ENCODE measurements at regions not wholly inside any gene's neighbourhood (a gene's known extent, or its start where the extent isn't known, plus 50 kb on each side); places are given as distances from the start of the nearest gene placed in this dataset.

DNA sequence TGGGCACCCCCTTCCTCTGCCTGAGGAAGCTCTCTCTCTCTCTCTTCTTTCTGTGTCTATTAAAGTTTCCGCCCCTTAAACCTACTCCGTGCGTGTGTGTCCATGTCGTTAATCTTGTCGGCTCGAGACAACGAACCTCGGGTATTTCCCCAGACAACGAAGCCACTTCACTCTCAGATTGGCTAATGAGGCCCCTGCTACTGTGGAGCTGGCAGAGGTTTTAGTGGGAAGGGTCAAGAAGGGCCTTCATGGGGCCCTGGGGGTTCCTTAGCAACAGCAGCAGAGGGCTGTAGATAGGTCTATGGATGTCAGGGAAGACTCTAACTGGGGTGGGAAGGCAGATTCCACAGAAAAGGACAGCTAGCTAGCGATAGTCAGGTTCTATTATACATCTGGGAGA, 239.8 kb upstream of the RAB4A start:
- Mint-ChIP-seq H3K27ac (peak overlapping the region in 4 of 7 donors; percentile 7 to 90 (median 48)), H3K9me3 (no peaks in the 10 kb centered on the region), H3K4me1 (peaks cover 91% of the 10 kb centered on the region), H3K36me3 (no peaks in the 10 kb centered on the region), H3K4me3 (no peak overlapping the region), H3K27me3 (ENCODE audit: low read depth in 3 of 3) (peaks cover 0 to 2% (median 0%) of the 10 kb centered on the region in 3 donors)
- no peaks in the 10 kb centered on the region for H3K9me3 ChIP-seq (replicated peaks in 1 of 2; ENCODE audit: control insufficient read depth in 1 of 2, insufficient read depth in 1 of 2, low read length in 2 of 2)
- 18% methylated on average over 10 of the region's 10 CpGs for WGBS (ENCODE audit: insufficient coverage)
- peak overlapping the region; percentile 46 for H2AFZ ChIP-seq (ENCODE audit: insufficient read depth, low read depth, low read length, poor library complexity, severe bottlenecking)
- no peaks in the 10 kb centered on the region for H3K36me3 ChIP-seq (replicated peaks in 1 of 2; ENCODE audit: control insufficient read depth in 1 of 2, insufficient read depth in 2 of 2, low read length in 2 of 2)
- no peak overlapping the region for H3K4me3 ChIP-seq (replicated peaks in 1 of 3; ENCODE audit: low read depth in 2 of 3, low read length in 3 of 3)
- no peak overlapping the region for H3K27ac ChIP-seq (ENCODE audit: low read depth in 1 of 2, low read length in 2 of 2)
- H3K79me2 ChIP-seq (ENCODE audit: insufficient read depth, low read length) = no peaks in the 10 kb centered on the region
- H4K20me1 ChIP-seq (ENCODE audit: insufficient read depth, low read length) = no peaks in the 10 kb centered on the region
- DNase-seq = peak in 2 of 3 donors; percentile 25 to 55
- TF ChIP-seq, protein P1, sequence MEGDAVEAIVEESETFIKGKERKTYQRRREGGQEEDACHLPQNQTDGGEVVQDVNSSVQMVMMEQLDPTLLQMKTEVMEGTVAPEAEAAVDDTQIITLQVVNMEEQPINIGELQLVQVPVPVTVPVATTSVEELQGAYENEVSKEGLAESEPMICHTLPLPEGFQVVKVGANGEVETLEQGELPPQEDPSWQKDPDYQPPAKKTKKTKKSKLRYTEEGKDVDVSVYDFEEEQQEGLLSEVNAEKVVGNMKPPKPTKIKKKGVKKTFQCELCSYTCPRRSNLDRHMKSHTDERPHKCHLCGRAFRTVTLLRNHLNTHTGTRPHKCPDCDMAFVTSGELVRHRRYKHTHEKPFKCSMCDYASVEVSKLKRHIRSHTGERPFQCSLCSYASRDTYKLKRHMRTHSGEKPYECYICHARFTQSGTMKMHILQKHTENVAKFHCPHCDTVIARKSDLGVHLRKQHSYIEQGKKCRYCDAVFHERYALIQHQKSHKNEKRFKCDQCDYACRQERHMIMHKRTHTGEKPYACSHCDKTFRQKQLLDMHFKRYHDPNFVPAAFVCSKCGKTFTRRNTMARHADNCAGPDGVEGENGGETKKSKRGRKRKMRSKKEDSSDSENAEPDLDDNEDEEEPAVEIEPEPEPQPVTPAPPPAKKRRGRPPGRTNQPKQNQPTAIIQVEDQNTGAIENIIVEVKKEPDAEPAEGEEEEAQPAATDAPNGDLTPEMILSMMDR (IDR thresholded peaks at IDR 0.05) = no peak
- H3K27me3 ChIP-seq (ENCODE audit: control insufficient read depth in 2 of 2, insufficient read depth in 2 of 2, low read length in 2 of 2) = no peaks in the 10 kb centered on the region
- H3K4me1 ChIP-seq (ENCODE audit: control insufficient read depth in 1 of 2, insufficient read depth in 2 of 2, low read length in 2 of 2) = peaks cover 84 to 94% of the 10 kb centered on the region in 2 donors
- H3K4me2 ChIP-seq (replicated peaks; ENCODE audit: extremely low read depth, low read length, poor library complexity, severe bottlenecking) = no peak overlapping the region
- intact Hi-C loops (cut with micrococcal nuclease) = no loop called here
- no peak overlapping the region for H3K9ac ChIP-seq (ENCODE audit: insufficient read depth, low read length, poor library complexity, severe bottlenecking)

DNA sequence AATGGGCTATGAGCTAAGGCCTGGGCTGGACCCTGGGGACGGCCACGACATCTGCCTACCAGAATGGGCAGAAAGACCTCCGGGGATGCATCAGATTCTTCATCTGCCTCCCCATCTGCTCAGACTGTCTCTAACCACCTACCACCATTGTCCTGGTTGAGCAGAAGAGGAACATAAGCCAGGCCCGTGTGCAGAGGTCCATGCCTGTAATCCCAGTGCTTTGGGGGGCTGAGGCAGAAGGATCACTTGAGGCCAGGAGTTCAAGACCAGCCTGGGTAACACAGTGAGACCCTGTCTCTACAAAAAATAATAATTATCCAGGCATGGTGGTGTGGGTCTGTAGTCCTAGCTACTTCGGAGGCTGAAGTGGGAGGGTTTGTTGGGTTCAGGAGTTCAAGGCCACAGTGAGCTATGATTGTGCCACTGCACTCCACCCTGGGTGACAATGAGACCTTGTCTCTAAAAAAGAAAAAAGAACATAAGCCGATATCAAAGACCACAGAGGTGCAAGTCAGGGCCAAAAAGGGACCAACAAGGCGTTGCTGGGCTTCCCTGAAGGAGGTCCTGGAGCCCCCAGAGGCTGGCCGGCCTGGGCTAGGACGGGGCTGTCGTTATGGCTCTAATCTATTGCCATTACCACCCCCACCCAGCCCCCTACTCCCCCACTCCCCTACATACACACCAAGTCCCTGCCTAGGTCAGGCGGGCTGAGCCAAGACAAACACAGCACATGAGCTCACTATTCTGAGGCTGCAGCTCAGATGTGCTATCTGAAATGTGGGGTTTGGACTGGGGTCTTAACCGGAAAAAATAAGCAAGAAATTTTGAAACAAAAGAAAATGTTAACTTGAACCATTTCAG, 239.2 kb upstream of the RAB4A start:
- H3K27ac Mint-ChIP-seq = peak overlapping the region in 2 of 7 donors; percentile 64 to 90

More for the DNA sequence above, 239.2 kb upstream of the RAB4A start:
- Histone ChIP-seq H3K4me2 (replicated peaks; ENCODE audit: extremely low read depth, low read length, poor library complexity, severe bottlenecking) (no peak overlapping the region), H3K27ac (ENCODE audit: low read depth in 1 of 2, low read length in 2 of 2) (no peak overlapping the region), H3K9ac (ENCODE audit: insufficient read depth, low read length, poor library complexity, severe bottlenecking) (no peak overlapping the region), H2AFZ (ENCODE audit: insufficient read depth, low read depth, low read length, poor library complexity, severe bottlenecking) (peak overlapping the region; percentile 46), H3K36me3 (replicated peaks in 1 of 2; ENCODE audit: control insufficient read depth in 1 of 2, insufficient read depth in 2 of 2, low read length in 2 of 2) (no peaks in the 10 kb centered on the region), H4K20me1 (ENCODE audit: insufficient read depth, low read length) (no peaks in the 10 kb centered on the region), H3K4me1 (ENCODE audit: control insufficient read depth in 1 of 2, insufficient read depth in 2 of 2, low read length in 2 of 2) (peaks cover 81 to 94% of the 10 kb centered on the region in 2 donors), H3K4me3 (replicated peaks in 1 of 3; ENCODE audit: low read depth in 2 of 3, low read length in 3 of 3) (no peak overlapping the region), H3K79me2 (ENCODE audit: insufficient read depth, low read length) (no peaks in the 10 kb centered on the region), H3K9me3 (replicated peaks in 1 of 2; ENCODE audit: control insufficient read depth in 1 of 2, insufficient read depth in 1 of 2, low read length in 2 of 2) (no peaks in the 10 kb centered on the region), H3K27me3 (ENCODE audit: control insufficient read depth in 2 of 2, insufficient read depth in 2 of 2, low read length in 2 of 2) (no peaks in the 10 kb centered on the region)
- TF ChIP-seq, protein P1 (IDR thresholded peaks at IDR 0.05) = no peak
- Mint-ChIP-seq H3K4me3 (no peak overlapping the region), H3K9me3 (peaks cover 0 to 1% (median 0%) of the 10 kb centered on the region in 7 donors), H3K36me3 (no peaks in the 10 kb centered on the region), H3K4me1 (peaks cover 91% of the 10 kb centered on the region), H3K27me3 (ENCODE audit: low read depth in 3 of 3) (peaks cover 0 to 2% (median 0%) of the 10 kb centered on the region in 3 donors)
- intact Hi-C loops (cut with micrococcal nuclease) = no loop called here
- no peak for DNase-seq
- 67% methylated on average over 3 of the region's 12 CpGs for WGBS (ENCODE audit: insufficient coverage)

Data from CD14-positive monocyte (primary cell).